Cardiac muscle cell (in vitro differentiated cells and primary cell): ENCODE measurements at regions not wholly inside any gene's neighbourhood (a gene's known extent, or its start where the extent isn't known, plus 50 kb on each side); places are given as distances from the start of the nearest gene placed in this dataset.

Experiments
- DNase-seq, 2 donors: peaks; one replicate each; pipeline versions ENCODE4 v3.0.0 to v3.0.0-alpha.2; 2010 to 2017; ENCODE audit warnings: low read depth in 1 of 2, low spot score in 1 of 2
- H3K27ac ChIP-seq: fragments of 200-600 bp; sonication (generic); 2 replicates; pipeline ENCODE4 v1.5.1; 2016
- H3K27me3 ChIP-seq: fragments of 200-600 bp; sonication (generic); 2 replicates; pipeline ENCODE4 v1.6.0; 2016; ENCODE audit warnings: control low read depth
- H3K36me3 ChIP-seq: fragments of 200-600 bp; sonication (generic); 2 replicates; pipeline ENCODE4 v1.5.1; 2016; ENCODE audit warnings: control low read depth
- H3K4me1 ChIP-seq: fragments of 200-600 bp; sonication (generic); 2 replicates; pipeline ENCODE4 v1.8.1; 2017; ENCODE audit warnings: low read depth, mild to moderate bottlenecking, mixed run types
- H3K4me3 ChIP-seq: fragments of 200-600 bp; sonication (generic); 2 replicates; pipeline ENCODE4 v1.5.1; 2016; ENCODE audit warnings: mild to moderate bottlenecking
- H3K9me3 ChIP-seq: fragments of 200-600 bp; sonication (generic); 2 replicates; pipeline ENCODE4 v1.5.1; 2017; ENCODE audit warnings: low read depth, mild to moderate bottlenecking, control low read depth
- CTCF ChIP-seq: IDR thresholded peaks from 2 replicates; pipeline ENCODE4 v1.5.1; 2012; ENCODE audit warnings: low read depth, mild to moderate bottlenecking, low read length

DNA sequence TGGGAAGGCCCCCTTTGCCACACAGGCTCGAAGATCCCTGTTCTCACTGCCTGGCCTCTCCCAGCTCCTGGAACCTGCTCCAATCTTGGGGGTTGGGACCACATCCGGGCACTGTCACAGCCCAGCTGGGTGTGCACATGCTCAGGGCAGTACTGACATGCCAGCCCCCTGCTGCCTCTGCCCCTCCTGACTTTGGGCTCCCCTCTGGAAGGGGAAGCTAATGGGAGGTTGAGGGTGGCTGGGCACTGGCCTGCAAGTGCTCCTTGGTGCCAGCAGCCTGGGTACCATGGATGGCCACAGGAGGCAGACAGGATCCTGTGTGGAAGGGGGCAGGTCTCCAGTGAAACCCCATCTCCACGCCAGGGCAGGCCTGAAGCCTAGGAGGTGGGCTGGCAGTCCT is 126.1 kb upstream of the NOL4 start:
- no peak for DNase-seq
- no peak overlapping the region for H3K27ac ChIP-seq
- no peaks in the 10 kb centered on the region for H3K4me1 ChIP-seq
- H3K4me3 ChIP-seq, result no peak overlapping the region
- H3K36me3 ChIP-seq, result no peaks in the 10 kb centered on the region
- no peaks in the 10 kb centered on the region for H3K9me3 ChIP-seq
- H3K27me3 ChIP-seq, result no peaks in the 10 kb centered on the region
- TF ChIP-seq CTCF, result no peak

- no peaks in the 10 kb centered on the region for H3K9me3 ChIP-seq
- DNase-seq, result peak in 1 of 2 donors; percentile 18
These were observed 127.9 kb upstream of the NOL4 start for GRCh38 chr18:34352385-34353163.

GRCh38 chr18:34354351-34354750 is 129.6 kb upstream of the NOL4 start:
- Histone ChIP-seq H3K36me3 (no peaks in the 10 kb centered on the region), H3K27me3 (no peaks in the 10 kb centered on the region), H3K9me3 (no peaks in the 10 kb centered on the region), H3K4me3 (no peak overlapping the region), H3K4me1 (no peaks in the 10 kb centered on the region), H3K27ac (no peak overlapping the region)
- DNase-seq, result no peak
- no peak for TF ChIP-seq CTCF

More at GRCh38 chr18:34352385-34353163, 127.9 kb upstream of the NOL4 start:
- no peaks in the 10 kb centered on the region for H3K27me3 ChIP-seq
- no peak overlapping the region for H3K4me3 ChIP-seq
- no peak overlapping the region for H3K27ac ChIP-seq
- no peaks in the 10 kb centered on the region for H3K4me1 ChIP-seq
- no peaks in the 10 kb centered on the region for H3K36me3 ChIP-seq
- TF ChIP-seq CTCF, result no peak

DNA sequence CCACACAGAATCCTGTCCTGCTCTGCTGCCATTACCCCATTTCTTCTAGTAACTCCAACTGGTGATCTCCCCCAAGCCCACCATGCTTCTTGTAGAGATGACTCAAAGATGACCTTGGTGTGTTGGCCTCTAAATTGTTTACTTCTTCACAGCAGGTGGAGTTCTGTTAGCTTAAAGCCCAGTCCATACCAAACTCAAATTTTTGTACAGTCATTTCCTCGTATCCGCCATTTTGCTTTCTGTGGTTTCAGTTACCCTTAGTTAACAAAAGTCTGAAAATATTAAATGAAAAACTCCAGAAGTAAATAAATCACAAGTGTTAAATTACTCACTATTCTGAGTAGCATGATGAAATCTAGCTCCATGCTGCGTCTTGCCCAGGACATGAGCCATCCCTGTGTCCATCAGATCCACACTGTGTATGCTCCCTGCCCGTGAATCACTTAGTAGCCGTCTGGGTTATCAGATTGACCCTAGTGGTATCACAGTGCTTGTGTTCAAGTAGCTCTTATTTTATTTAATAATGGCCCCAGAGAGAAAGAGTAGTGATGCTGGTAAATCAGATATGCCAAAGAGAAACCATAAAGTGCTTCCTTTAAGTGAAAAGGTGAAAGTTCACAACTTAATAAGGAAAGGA is 133.3 kb upstream of the NOL4 start:
- no peaks in the 10 kb centered on the region for H3K27me3 ChIP-seq
- TF ChIP-seq CTCF, result no peak
- H3K4me1 ChIP-seq, result no peaks in the 10 kb centered on the region
- no peak for DNase-seq
- no peaks in the 10 kb centered on the region for H3K36me3 ChIP-seq
- no peak overlapping the region for H3K27ac ChIP-seq
- no peaks in the 10 kb centered on the region for H3K9me3 ChIP-seq
- no peak overlapping the region for H3K4me3 ChIP-seq

GRCh38 chr18:34358923-34359322 is 134.2 kb upstream of the NOL4 start:
- DNase-seq, result peak in 1 of 2 donors; percentile 1

More at GRCh38 chr18:34358923-34359322, 134.2 kb upstream of the NOL4 start:
- Histone ChIP-seq H3K9me3 (no peaks in the 10 kb centered on the region), H3K4me1 (no peaks in the 10 kb centered on the region), H3K27ac (no peak overlapping the region), H3K4me3 (no peak overlapping the region), H3K36me3 (no peaks in the 10 kb centered on the region), H3K27me3 (no peaks in the 10 kb centered on the region)
- TF ChIP-seq CTCF, result no peak
